NCI-H2029 treated with DMSO at 0.1 percent for 48 hours (cell line): ENCODE measurements at regions not wholly inside any gene's neighbourhood (a gene's known extent, or its start where the extent isn't known, plus 50 kb on each side); places are given as distances from the start of the nearest gene placed in this dataset.
"Not testable (repeated sequence)": the region's sequence is repeated elsewhere in the genome, so short reads cannot be mapped to it uniquely, and the experiment has no call there.

Experiments used
- DNase-seq: peaks from one replicate; lab custom pipeline; 2025; lab: John Stamatoyannopoulos, UW

GRCh38 chr16:80121522-80121909 lies 419.3 kb upstream of the DYNLRB2 start:
- no peak for DNase-seq

DNA sequence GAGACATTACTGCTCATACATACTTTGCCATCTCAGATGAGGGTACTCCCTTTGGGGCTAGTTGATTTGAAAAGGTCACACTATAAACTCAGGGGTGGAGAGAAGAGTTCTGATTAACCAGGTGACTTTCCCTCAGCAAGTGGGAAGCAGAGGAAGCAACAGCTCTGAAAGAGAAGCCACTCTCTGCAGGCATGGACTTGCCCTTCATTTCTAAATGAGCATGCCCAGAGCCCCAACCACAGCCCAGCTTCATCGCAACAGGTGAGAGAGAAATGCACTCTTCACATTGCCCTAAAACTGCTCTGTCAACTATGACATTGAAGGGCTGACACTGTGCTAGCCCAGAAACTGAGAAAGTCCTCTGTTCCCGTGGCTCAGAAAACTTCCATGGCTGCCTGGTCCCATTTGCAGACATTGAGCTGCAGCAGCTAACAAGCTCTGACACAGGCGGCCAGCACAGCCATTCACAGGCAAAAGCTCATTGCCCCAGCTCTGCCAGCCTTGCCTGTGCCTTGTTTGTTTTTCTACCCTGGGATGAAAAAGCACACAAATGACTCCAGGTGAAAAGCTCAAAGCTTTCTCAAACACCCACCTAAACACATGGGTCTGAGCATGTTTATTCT lies 419.8 kb upstream of the DYNLRB2 start:
- no peak for DNase-seq

DNA sequence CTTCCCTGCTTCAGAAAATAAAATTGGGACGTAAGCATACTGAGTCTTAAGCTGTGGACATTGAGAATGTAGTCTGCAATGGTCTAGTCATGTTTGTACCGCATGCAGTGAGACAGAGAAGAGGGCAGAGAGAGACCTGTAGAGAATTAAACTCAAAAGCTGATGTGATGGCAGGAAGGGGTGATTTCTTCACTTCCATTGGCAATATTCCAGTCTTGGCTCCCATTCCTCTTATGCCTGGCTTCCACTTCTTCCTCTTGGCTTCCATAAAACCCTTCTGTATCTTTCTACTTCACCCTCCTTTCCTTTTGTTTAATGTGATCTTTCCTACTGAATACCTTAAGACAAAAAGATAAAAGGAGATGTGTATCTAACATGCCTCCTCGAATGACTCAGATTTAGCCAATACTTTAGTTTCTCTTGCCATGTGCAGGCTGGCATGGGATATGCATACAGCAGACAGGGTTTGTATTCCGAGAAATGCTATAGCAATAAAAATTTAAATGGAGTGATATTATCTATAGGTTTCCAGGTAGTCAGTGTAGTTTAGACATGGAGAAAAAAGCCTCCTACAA lies 423.1 kb upstream of the DYNLRB2 start:
- DNase-seq = no peak

DNA sequence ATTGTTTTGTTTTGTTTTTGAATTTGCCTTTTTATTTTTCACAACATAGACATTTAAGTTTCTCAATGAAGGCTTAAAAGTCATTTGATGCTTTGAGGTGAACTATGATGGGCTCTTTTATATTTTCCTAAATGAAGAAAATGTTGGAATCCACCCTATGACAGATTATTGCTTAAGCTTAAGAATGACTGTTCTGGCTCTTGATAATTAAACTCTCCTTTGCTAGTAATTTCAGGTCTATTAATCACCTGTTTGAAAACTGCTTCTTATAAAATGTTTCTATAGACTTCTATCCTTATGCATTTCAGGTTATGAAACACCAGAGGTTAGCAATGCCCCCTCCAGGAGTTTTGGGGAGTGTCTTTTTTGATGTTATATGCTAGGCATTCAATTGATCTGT lies 424.1 kb upstream of the DYNLRB2 start:
- DNase-seq = no peak

GRCh38 chr16:80114699-80115098 lies 426.1 kb upstream of the DYNLRB2 start:
- no peak for DNase-seq

GRCh38 chr16:80113873-80114574 lies 426.8 kb upstream of the DYNLRB2 start:
- DNase-seq = no peak

DNA sequence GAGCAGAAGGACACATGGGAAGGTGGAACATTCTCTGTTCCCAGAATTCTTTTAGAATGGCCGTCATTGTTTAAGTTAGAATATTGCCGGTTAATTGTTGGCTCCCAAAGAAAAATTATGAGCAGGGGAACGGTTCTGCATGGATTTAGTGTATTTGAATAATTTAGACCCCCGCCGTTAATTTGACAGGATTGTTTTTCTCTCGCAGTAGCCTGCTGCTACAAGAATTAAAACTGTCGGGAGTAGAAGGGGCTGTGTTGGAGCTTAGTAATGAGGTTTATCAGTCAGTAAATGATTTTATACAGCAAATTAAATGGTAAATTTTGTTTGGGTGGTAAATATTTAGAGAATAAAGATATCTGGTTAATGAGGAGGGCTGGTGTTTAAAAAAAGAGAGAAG lies 431.2 kb upstream of the DYNLRB2 start:
- no peak for DNase-seq

GRCh38 chr16:80107900-80108299 lies 432.9 kb upstream of the DYNLRB2 start:
- no peak for DNase-seq

DNA sequence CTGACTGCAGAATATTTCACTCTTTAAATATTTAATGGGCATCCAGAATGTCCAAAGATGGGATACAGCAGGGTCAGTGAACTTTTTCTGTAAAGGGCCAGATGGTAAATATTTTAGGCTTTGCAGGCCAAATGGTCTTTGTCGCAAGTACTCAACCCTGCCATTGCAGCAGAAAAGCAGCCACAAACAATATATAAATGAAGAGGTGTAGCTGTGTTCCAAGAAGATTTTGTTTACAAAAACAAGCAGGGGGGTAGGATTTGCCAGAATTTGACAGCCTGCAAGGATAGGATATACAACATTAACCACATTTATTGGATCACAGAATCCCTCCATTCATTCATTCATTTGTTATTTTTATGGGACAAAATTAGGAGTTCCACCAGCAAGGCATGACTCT lies 435.0 kb upstream of the DYNLRB2 start:
- DNase-seq = no peak

- no peak for DNase-seq
Observed at GRCh38 chr16:80105160-80105559, 435.6 kb upstream of the DYNLRB2 start.

- DNase-seq = no peak
Observed at GRCh38 chr16:80104401-80104800, 436.4 kb upstream of the DYNLRB2 start.

GRCh38 chr16:80103463-80103862 lies 437.3 kb upstream of the DYNLRB2 start:
- DNase-seq = no peak

- peak; percentile 40 for DNase-seq
Observed at GRCh38 chr16:80100846-80101451, 439.8 kb upstream of the DYNLRB2 start.

DNA sequence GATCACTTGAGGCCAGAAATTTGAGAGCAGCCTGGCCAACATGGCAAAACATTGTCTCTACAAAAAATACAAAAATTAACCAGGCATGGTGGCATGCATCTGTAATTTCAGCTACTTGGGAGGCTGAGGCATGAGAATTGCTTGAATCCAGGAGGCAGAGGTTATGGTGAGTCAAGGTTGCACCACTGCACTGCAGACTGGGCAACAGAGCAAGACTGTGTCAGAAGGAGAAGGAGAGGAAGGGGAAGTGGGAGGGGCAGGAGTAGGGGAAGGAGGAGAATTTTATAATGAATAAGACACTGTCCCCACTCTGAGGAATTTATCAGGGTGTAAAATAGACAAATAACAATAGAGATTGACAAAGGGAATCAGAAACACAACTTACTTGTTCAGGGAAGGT lies 440.6 kb upstream of the DYNLRB2 start:
- DNase-seq = no peak

DNA sequence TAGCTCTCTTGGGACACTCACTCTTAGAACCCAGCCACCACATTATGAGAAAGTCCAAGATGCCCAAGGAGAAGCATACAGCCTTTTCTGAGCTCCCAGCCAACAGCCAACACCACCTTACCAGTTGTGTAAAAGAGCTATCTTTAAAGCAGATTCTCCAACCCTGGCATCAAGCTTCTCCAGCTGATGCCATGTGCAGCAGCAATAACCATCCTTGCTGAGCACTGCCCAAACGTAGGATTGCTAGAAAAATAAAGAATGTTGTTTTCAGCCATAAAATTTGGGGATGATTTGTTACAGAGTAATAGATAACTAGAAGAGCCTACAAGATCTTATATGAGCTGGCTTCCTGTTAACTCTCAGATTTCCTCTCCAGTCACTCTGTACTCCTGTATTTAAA lies 443.7 kb upstream of the DYNLRB2 start:
- no peak for DNase-seq

- no peak for DNase-seq
Observed at GRCh38 chr16:80092681-80093080, 448.1 kb upstream of the DYNLRB2 start.

GRCh38 chr16:80091453-80091852 lies 449.3 kb upstream of the DYNLRB2 start:
- not testable (repeated sequence) for DNase-seq

DNA sequence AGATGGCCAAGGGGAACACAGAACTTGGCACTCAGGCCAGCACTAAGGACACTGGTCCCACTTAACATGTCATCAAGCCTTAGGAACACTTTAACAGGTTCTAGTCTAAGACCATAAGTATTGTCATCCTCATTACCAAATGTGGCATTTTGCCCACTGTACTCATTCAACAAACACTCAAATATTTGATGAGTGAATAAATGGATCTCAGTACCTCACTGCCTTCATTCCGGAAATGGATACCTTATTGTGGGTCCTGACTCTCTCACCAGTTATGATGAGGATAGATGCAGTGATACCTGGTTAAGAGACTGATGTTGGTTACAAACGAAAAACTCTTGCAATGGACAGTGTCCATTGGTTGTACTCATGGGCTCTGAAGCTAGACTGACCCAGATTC lies 455.2 kb upstream of the DYNLRB2 start:
- peak; percentile 59 for DNase-seq

DNA sequence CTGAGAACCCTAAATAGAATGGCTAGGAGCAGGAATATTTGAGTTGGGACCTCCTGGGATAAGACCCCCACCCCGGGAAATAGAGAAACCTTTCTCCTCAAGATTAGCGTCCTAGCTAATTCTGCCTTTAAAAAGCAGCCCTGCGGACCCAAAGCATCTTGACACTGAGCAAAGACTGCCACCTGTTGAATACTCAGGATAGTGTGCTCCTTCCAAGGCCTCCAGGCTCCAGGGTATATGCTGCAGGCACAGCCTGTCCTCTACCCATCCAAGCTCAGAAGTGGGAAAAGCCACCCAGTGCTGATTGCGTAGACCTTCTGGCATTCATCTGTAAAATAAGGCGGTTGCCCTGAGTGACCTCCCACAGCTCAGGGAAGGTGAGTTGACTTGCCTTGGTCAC lies 456.2 kb upstream of the DYNLRB2 start:
- peak; percentile 6 for DNase-seq

- DNase-seq = no peak
Observed at GRCh38 chr16:80084163-80084562, 456.6 kb upstream of the DYNLRB2 start.

DNA sequence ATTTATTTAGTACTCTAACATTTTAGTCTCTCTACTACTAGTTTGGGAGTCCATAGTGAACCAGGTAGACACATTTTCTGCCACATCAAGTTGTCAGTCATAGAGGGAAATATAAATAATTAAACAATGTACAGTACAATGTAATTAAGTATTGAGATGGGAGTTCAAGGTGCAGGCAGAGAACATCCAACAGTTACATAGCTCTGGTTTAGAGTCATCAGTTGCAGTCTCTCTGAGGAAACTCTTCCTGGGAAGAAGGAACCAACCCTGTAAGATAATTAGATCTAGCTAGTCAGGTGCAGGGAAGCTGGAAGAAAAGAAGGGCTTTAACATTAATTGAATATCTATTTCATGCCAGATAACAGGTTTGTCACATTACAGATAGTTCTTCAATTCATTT lies 457.9 kb upstream of the DYNLRB2 start:
- DNase-seq = no peak

GRCh38 chr16:80081846-80082245 lies 458.9 kb upstream of the DYNLRB2 start:
- DNase-seq = no peak

GRCh38 chr16:80080287-80080851 lies 460.4 kb upstream of the DYNLRB2 start:
- DNase-seq = no peak
